Sigmoid colon (tissue), 4 donors: ENCODE measurements at regions not wholly inside any gene's neighbourhood (a gene's known extent, or its start where the extent isn't known, plus 50 kb on each side); places are given as distances from the start of the nearest gene placed in this dataset.

Experiments used
- CTCF ChIP-seq, 4 experiments: fragments of 450-650 bp in 3 of 4; fragments of 200-600 bp in 1 of 4; IDR thresholded peaks; one replicate each; pipeline ENCODE4 v1.5.1; 2016 to 2019; ENCODE audit warnings: antibody characterized with exemption in 4 of 4, mild to moderate bottlenecking in 3 of 4, moderate library complexity in 2 of 4
- EP300 ChIP-seq, 4 donors: sonication (generic); formaldehyde crosslinking; IDR thresholded peaks; one replicate each; pipeline ENCODE4 v1.6.1; 2017; ENCODE audit warnings: antibody characterized with exemption in 4 of 4
- POLR2AphosphoS5 ChIP-seq, 4 donors: sonication (generic); formaldehyde crosslinking; IDR thresholded peaks; one replicate each; pipeline ENCODE4 v1.6.1; 2017; ENCODE audit warnings: antibody characterized with exemption in 4 of 4

GRCh38 chr15:38066612-38067011 lies 132.2 kb downstream of the TMCO5A start:
- no peak for TF ChIP-seq EP300 (IDR thresholded peaks at IDR 0.05)
- TF ChIP-seq CTCF (IDR thresholded peaks at IDR 0.05), result no peak
- no peak for TF ChIP-seq POLR2AphosphoS5 (IDR thresholded peaks at IDR 0.05)
